SK-N-SH (cell line): ENCODE measurements at regions not wholly inside any gene's neighbourhood (a gene's known extent, or its start where the extent isn't known, plus 50 kb on each side); places are given as distances from the start of the nearest gene placed in this dataset.

Source experiments
- CTCF ChIA-PET: fragments of 300-600, 350-600 bp; formaldehyde crosslinking; extraction: SDS; loops from one replicate; lab custom pipeline; 2021; lab: Yijun Ruan, JAX
- POLR2A ChIA-PET: fragments of 350-600 bp; sonication (Branson Sonifier 250); formaldehyde crosslinking; extraction: SDS; loops from one replicate; lab custom pipeline; 2020; ENCODE audit warnings: antibody characterized with exemption, inconsistent platforms; lab: Yijun Ruan, JAX
- DNase-seq: peaks from one replicate; pipeline ENCODE4 v3.0.0; 2012
- H2AFZ ChIP-seq: fragments of 200-600 bp; sonication (generic); 2 replicates; pipeline ENCODE4 v1.8.1; 2016; ENCODE audit warnings: antibody characterized with exemption, mild to moderate bottlenecking, low read depth
- H3F3A ChIP-seq: fragments of 200-600 bp; sonication (generic); replicated peaks from 2 replicates; pipeline ENCODE3; 2016; ENCODE audit warnings: antibody characterized with exemption, mild to moderate bottlenecking; ENCODE audit not compliant: insufficient read depth
- H3K27ac ChIP-seq, 2 experiments: fragments of 200-500 bp in 1 of 2; fragments of 200-600 bp in 1 of 2; sonication (Bioruptor generic) in 1 of 2; sonication (generic), shearing (Covaris generic) in 1 of 2; 2 replicates each; pipeline versions ENCODE4 v1.5.1 to v1.6.1; 2014 to 2016; ENCODE audit warnings: low read depth in 2 of 2, inconsistent platforms in 1 of 2, low read length in 1 of 2, mild to moderate bottlenecking in 1 of 2, mixed read lengths in 1 of 2
- H3K27me3 ChIP-seq: fragments of 200-600 bp; sonication (generic), shearing (Covaris generic); 2 replicates; pipeline ENCODE4 v1.6.1; 2016; ENCODE audit warnings: mixed run types; ENCODE audit not compliant: insufficient read depth
- H3K36me3 ChIP-seq, 2 experiments: fragments of 200-500 bp in 1 of 2; fragments of 200-600 bp in 1 of 2; sonication (Bioruptor generic) in 1 of 2; sonication (generic) in 1 of 2; replicated peaks in 1 of 2; 2 replicates each; pipeline versions ENCODE3 to v1.5.1; 2014 to 2016; ENCODE audit warnings: low read length in 1 of 2, mild to moderate bottlenecking in 1 of 2; ENCODE audit not compliant: insufficient read depth in 2 of 2, control insufficient read depth in 1 of 2
- H3K4me1 ChIP-seq, 2 experiments: fragments of 200-500 bp in 1 of 2; fragments of 200-600 bp in 1 of 2; sonication (Bioruptor generic) in 1 of 2; sonication (generic), shearing (Covaris generic) in 1 of 2; 2 replicates each; pipeline versions ENCODE4 v1.5.1 to v1.6.1; 2014 to 2016; ENCODE audit warnings: low read depth in 1 of 2, low read length in 1 of 2, mixed run types in 1 of 2; ENCODE audit not compliant: insufficient read depth in 2 of 2, control insufficient read depth in 1 of 2
- H3K4me2 ChIP-seq: fragments of 200-600 bp; sonication (generic), shearing (Covaris generic); 2 replicates; pipeline ENCODE4 v1.6.1; 2017; ENCODE audit warnings: mixed run types
- H3K4me3 ChIP-seq, 2 experiments: fragments of 200-500 bp in 1 of 2; fragments of 200-600 bp in 1 of 2; sonication (Bioruptor generic) in 1 of 2; sonication (generic), shearing (Covaris generic) in 1 of 2; 2 replicates each; pipeline versions ENCODE4 v1.5.1 to v1.8.1; 2014 to 2016; ENCODE audit warnings: low read depth in 2 of 2, inconsistent platforms in 1 of 2, low read length in 1 of 2, mild to moderate bottlenecking in 1 of 2, mixed read lengths in 1 of 2, moderate library complexity in 1 of 2
- H3K79me2 ChIP-seq: fragments of 200-600 bp; sonication (generic); 2 replicates; pipeline ENCODE4 v1.8.1; 2017; ENCODE audit warnings: mild to moderate bottlenecking; ENCODE audit not compliant: insufficient read depth
- H3K9ac ChIP-seq: fragments of 200-600 bp; sonication (generic); 2 replicates; pipeline ENCODE4 v1.6.1; 2017; ENCODE audit warnings: mixed run types
- H3K9me2 ChIP-seq: fragments of 200-600 bp; sonication (generic); 2 replicates; pipeline ENCODE4 v1.6.1; 2017; ENCODE audit warnings: mixed run types
- H3K9me3 ChIP-seq: fragments of 200-600 bp; sonication (generic); 2 replicates; pipeline ENCODE4 v1.6.1; 2017; ENCODE audit warnings: mixed run types, mild to moderate bottlenecking, moderate library complexity
- H4K20me1 ChIP-seq: fragments of 200-600 bp; sonication (generic); 2 replicates; pipeline ENCODE4 v1.6.1; 2017; ENCODE audit warnings: mild to moderate bottlenecking, mixed run types; ENCODE audit not compliant: insufficient read depth
- CHD2 ChIP-seq: fragments of 150-350 bp; IDR thresholded peaks from 2 replicates; pipeline ENCODE4 v1.6.1; 2018; ENCODE audit warnings: low read length; ENCODE audit not compliant: partially characterized antibody
- EP300 ChIP-seq, 2 experiments: IDR thresholded peaks; 2 replicates each; pipeline versions ENCODE4 v1.4.0 to v1.6.1; 2012; ENCODE audit warnings: borderline replicate concordance in 1 of 2, low read depth in 1 of 2, low read length in 1 of 2
- FOSL2 ChIP-seq: IDR thresholded peaks from 2 replicates; pipeline ENCODE4 v1.4.0; 2012; ENCODE audit warnings: low read depth, mild to moderate bottlenecking, moderate library complexity, borderline replicate concordance
- FOXJ3 ChIP-seq: sonication (generic); formaldehyde crosslinking; IDR thresholded peaks from 2 replicates; pipeline ENCODE4 v1.5.1; 2020; ENCODE audit warnings: mild to moderate bottlenecking, missing genetic modification reagents
- GATA2 ChIP-seq: sonication (generic); formaldehyde crosslinking; IDR thresholded peaks from 2 replicates; pipeline ENCODE4 v1.5.0; 2020; ENCODE audit warnings: mild to moderate bottlenecking, missing genetic modification reagents
- JUND ChIP-seq: IDR thresholded peaks from 2 replicates; pipeline ENCODE4 v1.4.0; 2012
- MEF2A ChIP-seq: IDR thresholded peaks from 2 replicates; pipeline ENCODE4 v1.4.0; 2012; ENCODE audit warnings: low read depth, borderline replicate concordance
- NRF1 ChIP-seq: IDR thresholded peaks from 2 replicates; pipeline ENCODE4 v1.6.1; 2012; ENCODE audit warnings: low read depth, mild to moderate bottlenecking, low read length
- RAD21 ChIP-seq: IDR thresholded peaks from 2 replicates; pipeline ENCODE4 v1.6.1; 2012; ENCODE audit warnings: mild to moderate bottlenecking, low read length
- SIN3A ChIP-seq: IDR thresholded peaks from 2 replicates; pipeline ENCODE4 v1.6.1; 2012; ENCODE audit warnings: low read depth, mild to moderate bottlenecking, low read length, moderate library complexity, borderline replicate concordance
- TAF1 ChIP-seq: IDR thresholded peaks from 2 replicates; pipeline ENCODE4 v1.6.1; 2012; ENCODE audit warnings: low read depth, mild to moderate bottlenecking, low read length, moderate library complexity, borderline replicate concordance
- TCF12 ChIP-seq: IDR thresholded peaks from 2 replicates; pipeline ENCODE4 v1.4.0; 2012
- TEAD4 ChIP-seq: IDR thresholded peaks from 2 replicates; pipeline ENCODE4 v1.4.0; 2012; ENCODE audit warnings: mild to moderate bottlenecking, borderline replicate concordance; ENCODE audit not compliant: insufficient read depth
- ZBTB33 ChIP-seq: IDR thresholded peaks from 2 replicates; pipeline ENCODE4 v1.4.0; 2012; ENCODE audit warnings: low read depth, borderline replicate concordance
- WGBS: methylation state at CpG from one replicate; pipeline ENCODE4 v1.1.6; 2017; ENCODE audit warnings: low lambda C conversion rate; 5-methylcytosine and 5-hydroxymethylcytosine counted together

- H3K9me2 ChIP-seq, result no peaks in the 10 kb centered on the region
- H3F3A ChIP-seq, result no peaks in the 10 kb centered on the region
- no peaks in the 10 kb centered on the region for H3K36me3 ChIP-seq
- no peak overlapping the region for H3K4me3 ChIP-seq
- no peaks in the 10 kb centered on the region; a peak in 2 of 4 replicates for H3K4me1 ChIP-seq
- no peaks in the 10 kb centered on the region for H3K9me3 ChIP-seq
- no peak overlapping the region for H3K9ac ChIP-seq
- ChIA-PET CTCF (no interaction called here), POLR2A (no interaction called here)
- WGBS, result 10% methylated on average over 2 of the region's 2 CpGs
- peaks cover 9% of the 10 kb centered on the region; the same call in 1 of the 2 replicates for H3K27me3 ChIP-seq
- no peaks in the 10 kb centered on the region for H4K20me1 ChIP-seq
- H3K4me2 ChIP-seq, result no peak overlapping the region
- DNase-seq, result no peak
- H2AFZ ChIP-seq, result no peak overlapping the region
- H3K79me2 ChIP-seq, result no peaks in the 10 kb centered on the region
- no peak for TF ChIP-seq RAD21
- peak in 1 of 2 experiments; percentile 24; a peak in 1 of 4 replicates for TF ChIP-seq EP300 (IDR thresholded peaks at IDR 0.05; ENCODE audit: borderline replicate concordance in 1 of 2, low read depth in 1 of 2, low read length in 1 of 2)
- TF ChIP-seq FOXJ3 (CRISPR knock-in tag), result no peak
- peak overlapping the region in 1 of 2 experiments; percentile 73; a peak in 2 of 4 replicates for H3K27ac ChIP-seq
Measured at GRCh38 chr4:147054228-147054872, 108.7 kb upstream of the TTC29 start.

- no peak overlapping the region for H3K27ac ChIP-seq
- no peak for DNase-seq
- H3K9me3 ChIP-seq, result no peaks in the 10 kb centered on the region
- H3K9me2 ChIP-seq, result no peaks in the 10 kb centered on the region
- H3K4me2 ChIP-seq, result peak overlapping the region; percentile 34; the same call in 1 of the 2 replicates
- H3K9ac ChIP-seq, result no peak overlapping the region
- no peaks in the 10 kb centered on the region; a peak in 2 of 4 replicates for H3K4me1 ChIP-seq
- H3F3A ChIP-seq, result no peaks in the 10 kb centered on the region
- CTCF ChIA-PET, result interaction anchor here (1.1 kb wide), 1 partner anchor 40 kb away, joined by 4 read pairs; no protein-coding TSS in a partner anchor
- WGBS, result 40% methylated on average over 3 of the region's 3 CpGs
- POLR2A ChIA-PET, result no interaction called here
- TF ChIP-seq TAF1 (no peak), RAD21 (no peak), MEF2A (no peak), NRF1 (no peak), FOXJ3 (CRISPR knock-in tag) (no peak), ZBTB33 (no peak), SIN3A (no peak), CHD2 (no peak), JUND (no peak), GATA2 (CRISPR knock-in tag) (no peak), TEAD4 (no peak), FOSL2 (no peak), TCF12 (no peak)
- TF ChIP-seq, all 33 proteins: peak for 0
- Histone ChIP-seq H3K4me3 (no peak overlapping the region), H3K36me3 (no peaks in the 10 kb centered on the region), H2AFZ (no peak overlapping the region; the same call in 1 of the 2 replicates), H3K27me3 (no peaks in the 10 kb centered on the region), H4K20me1 (no peaks in the 10 kb centered on the region), H3K79me2 (no peaks in the 10 kb centered on the region)
Measured at GRCh38 chr4:147056940-147057610, 111.4 kb upstream of the TTC29 start.
